ENCODE measurements at regions not wholly inside any gene's neighbourhood (a gene's known extent, or its start where the extent isn't known, plus 50 kb on each side); places are given as distances from the start of the nearest gene placed in this dataset.
"Not testable (repeated sequence)": the region's sequence is repeated elsewhere in the genome, so short reads cannot be mapped to it uniquely, and the experiment has no call there.

GRCh38 chr15:24534032-24534431 lies 141.5 kb upstream of the NPAP1 start:
- DNase-seq: not testable (repeated sequence)

GRCh38 chr15:24557281-24557680 lies 118.3 kb upstream of the NPAP1 start:
- not testable (repeated sequence) for DNase-seq

GRCh38 chr15:24607636-24608035 lies 67.9 kb upstream of the NPAP1 start:
- DNase-seq: no peak

DNA sequence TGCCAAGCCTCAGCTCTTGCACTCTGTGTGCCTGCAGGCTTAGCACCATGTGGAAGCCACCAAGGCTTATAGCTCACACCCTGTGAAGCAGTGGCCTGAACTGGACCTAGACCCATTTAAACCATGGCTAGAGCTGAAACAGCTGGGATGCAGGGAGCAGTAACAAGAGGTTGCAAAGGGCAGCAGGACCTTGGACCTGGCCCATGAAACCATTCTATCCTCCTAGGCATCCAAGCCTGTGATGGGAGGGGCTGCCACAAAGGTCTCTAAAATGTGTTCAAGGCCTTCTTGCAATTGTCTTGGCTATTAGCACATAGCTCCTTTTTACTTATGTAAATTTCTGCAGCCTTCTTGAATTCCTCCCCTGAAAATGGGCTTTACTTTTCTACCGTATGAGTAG lies 57.9 kb upstream of the NPAP1 start:
- no peak for DNase-seq

GRCh38 chr15:24621630-24622215 lies 53.9 kb upstream of the NPAP1 start:
- DNase-seq: no peak

All from SHP77 (cell line).